H1 (cell line): ENCODE measurements at regions not wholly inside any gene's neighbourhood (a gene's known extent, or its start where the extent isn't known, plus 50 kb on each side); places are given as distances from the start of the nearest gene placed in this dataset.

ENCODE experiments used
- BACH1 ChIP-seq: IDR thresholded peaks from 2 replicates; pipeline ENCODE4 v1.6.1; 2012; ENCODE audit warnings: low read length, improper control_type of control experiment
- CHD2 ChIP-seq: IDR thresholded peaks from 2 replicates; pipeline ENCODE4 v1.6.1; 2012; ENCODE audit warnings: low read length, improper control_type of control experiment
- CREB1 ChIP-seq: IDR thresholded peaks from 2 replicates; pipeline ENCODE4 v1.6.1; 2012; ENCODE audit warnings: inconsistent platforms
- CTBP2 ChIP-seq: IDR thresholded peaks from 2 replicates; pipeline ENCODE4 v1.7.0; 2011; ENCODE audit warnings: borderline replicate concordance, mild to moderate bottlenecking, moderate library complexity, mixed read lengths, low read length; ENCODE audit not compliant: insufficient read depth, insufficient read length
- POU5F1 ChIP-seq: IDR thresholded peaks from 2 replicates; pipeline ENCODE4 v1.6.1; 2011; ENCODE audit warnings: low read depth, mild to moderate bottlenecking, low read length, moderate library complexity
- RNF2 ChIP-seq: fragments of 200-900, 300-1000 bp; sonication (generic); IDR thresholded peaks from 2 replicates; pipeline ENCODE4 v1.7.1; 2016; ENCODE audit warnings: borderline replicate concordance, low read depth, mild to moderate bottlenecking, antibody characterized with exemption, low read length; ENCODE audit not compliant: poor library complexity, severe bottlenecking; ENCODE audit errors: missing control alignments
- SP4 ChIP-seq: IDR thresholded peaks from 2 replicates; pipeline ENCODE4 v1.6.1; 2012; ENCODE audit warnings: low read length, inconsistent platforms
- SRF ChIP-seq: IDR thresholded peaks from 2 replicates; pipeline ENCODE4 v1.6.1; 2011; ENCODE audit warnings: mild to moderate bottlenecking, low read depth, low read length, moderate library complexity
- TBP ChIP-seq: IDR thresholded peaks from 2 replicates; pipeline ENCODE4 v1.6.1; 2011; ENCODE audit warnings: low read depth, low read length, improper control_type of control experiment
- TCF12 ChIP-seq: IDR thresholded peaks from 2 replicates; pipeline ENCODE4 v1.6.1; 2011; ENCODE audit warnings: low read depth, mild to moderate bottlenecking, low read length
- TF ChIP-seq, protein P1 (sequence below): fragments of 300-600 bp; sonication (generic); IDR thresholded peaks from 2 replicates; pipeline ENCODE4 v1.7.1; 2012; ENCODE audit warnings: low read length, moderate library complexity, mild to moderate bottlenecking, inconsistent platforms; ENCODE audit not compliant: insufficient replicate concordance

DNA sequence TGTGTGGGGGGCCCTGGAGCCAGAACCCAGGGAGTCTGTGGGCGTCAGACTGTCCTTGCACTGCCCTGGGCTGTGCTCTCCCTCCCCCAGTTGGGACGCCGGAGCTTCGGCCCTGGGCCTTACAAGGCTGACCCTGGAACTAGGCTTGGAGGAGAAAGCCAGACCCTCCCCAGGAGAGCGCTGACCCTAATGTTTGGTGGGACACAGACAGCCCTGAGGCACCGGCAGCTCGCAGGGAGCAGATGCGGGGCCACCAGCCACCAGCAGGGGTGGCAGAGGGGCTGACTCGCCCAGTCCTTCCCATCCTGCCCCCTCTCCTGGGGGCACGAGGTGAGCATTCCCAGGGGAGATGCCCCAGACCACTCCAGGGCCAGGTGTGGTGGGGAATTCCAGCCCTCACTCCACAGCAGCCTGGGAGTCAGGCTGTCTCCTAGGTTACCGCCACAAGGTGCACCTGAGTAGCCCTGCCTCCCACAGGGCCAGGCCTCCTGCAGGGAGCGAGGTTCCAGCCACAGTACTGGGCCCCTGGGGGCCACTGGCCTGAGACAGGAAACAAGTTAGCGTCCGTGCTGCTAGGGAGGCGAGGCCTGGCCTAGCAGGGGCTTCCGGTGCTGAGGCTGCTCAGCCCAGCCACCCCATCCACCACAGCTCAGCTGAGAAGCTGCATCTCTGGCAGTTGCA is 134.6 kb downstream of the OLFM1 start (continued):
- TF ChIP-seq POU5F1 (no peak), CHD2 (no peak), SRF (no peak), CTBP2 (no peak), TBP (no peak), CREB1 (no peak), TCF12 (0 out of 2 replicates have a peak, but pooled peaks have one; percentile 42), BACH1 (no peak), RNF2 (no peak), SP4 (no peak)
- TF ChIP-seq, protein P1, sequence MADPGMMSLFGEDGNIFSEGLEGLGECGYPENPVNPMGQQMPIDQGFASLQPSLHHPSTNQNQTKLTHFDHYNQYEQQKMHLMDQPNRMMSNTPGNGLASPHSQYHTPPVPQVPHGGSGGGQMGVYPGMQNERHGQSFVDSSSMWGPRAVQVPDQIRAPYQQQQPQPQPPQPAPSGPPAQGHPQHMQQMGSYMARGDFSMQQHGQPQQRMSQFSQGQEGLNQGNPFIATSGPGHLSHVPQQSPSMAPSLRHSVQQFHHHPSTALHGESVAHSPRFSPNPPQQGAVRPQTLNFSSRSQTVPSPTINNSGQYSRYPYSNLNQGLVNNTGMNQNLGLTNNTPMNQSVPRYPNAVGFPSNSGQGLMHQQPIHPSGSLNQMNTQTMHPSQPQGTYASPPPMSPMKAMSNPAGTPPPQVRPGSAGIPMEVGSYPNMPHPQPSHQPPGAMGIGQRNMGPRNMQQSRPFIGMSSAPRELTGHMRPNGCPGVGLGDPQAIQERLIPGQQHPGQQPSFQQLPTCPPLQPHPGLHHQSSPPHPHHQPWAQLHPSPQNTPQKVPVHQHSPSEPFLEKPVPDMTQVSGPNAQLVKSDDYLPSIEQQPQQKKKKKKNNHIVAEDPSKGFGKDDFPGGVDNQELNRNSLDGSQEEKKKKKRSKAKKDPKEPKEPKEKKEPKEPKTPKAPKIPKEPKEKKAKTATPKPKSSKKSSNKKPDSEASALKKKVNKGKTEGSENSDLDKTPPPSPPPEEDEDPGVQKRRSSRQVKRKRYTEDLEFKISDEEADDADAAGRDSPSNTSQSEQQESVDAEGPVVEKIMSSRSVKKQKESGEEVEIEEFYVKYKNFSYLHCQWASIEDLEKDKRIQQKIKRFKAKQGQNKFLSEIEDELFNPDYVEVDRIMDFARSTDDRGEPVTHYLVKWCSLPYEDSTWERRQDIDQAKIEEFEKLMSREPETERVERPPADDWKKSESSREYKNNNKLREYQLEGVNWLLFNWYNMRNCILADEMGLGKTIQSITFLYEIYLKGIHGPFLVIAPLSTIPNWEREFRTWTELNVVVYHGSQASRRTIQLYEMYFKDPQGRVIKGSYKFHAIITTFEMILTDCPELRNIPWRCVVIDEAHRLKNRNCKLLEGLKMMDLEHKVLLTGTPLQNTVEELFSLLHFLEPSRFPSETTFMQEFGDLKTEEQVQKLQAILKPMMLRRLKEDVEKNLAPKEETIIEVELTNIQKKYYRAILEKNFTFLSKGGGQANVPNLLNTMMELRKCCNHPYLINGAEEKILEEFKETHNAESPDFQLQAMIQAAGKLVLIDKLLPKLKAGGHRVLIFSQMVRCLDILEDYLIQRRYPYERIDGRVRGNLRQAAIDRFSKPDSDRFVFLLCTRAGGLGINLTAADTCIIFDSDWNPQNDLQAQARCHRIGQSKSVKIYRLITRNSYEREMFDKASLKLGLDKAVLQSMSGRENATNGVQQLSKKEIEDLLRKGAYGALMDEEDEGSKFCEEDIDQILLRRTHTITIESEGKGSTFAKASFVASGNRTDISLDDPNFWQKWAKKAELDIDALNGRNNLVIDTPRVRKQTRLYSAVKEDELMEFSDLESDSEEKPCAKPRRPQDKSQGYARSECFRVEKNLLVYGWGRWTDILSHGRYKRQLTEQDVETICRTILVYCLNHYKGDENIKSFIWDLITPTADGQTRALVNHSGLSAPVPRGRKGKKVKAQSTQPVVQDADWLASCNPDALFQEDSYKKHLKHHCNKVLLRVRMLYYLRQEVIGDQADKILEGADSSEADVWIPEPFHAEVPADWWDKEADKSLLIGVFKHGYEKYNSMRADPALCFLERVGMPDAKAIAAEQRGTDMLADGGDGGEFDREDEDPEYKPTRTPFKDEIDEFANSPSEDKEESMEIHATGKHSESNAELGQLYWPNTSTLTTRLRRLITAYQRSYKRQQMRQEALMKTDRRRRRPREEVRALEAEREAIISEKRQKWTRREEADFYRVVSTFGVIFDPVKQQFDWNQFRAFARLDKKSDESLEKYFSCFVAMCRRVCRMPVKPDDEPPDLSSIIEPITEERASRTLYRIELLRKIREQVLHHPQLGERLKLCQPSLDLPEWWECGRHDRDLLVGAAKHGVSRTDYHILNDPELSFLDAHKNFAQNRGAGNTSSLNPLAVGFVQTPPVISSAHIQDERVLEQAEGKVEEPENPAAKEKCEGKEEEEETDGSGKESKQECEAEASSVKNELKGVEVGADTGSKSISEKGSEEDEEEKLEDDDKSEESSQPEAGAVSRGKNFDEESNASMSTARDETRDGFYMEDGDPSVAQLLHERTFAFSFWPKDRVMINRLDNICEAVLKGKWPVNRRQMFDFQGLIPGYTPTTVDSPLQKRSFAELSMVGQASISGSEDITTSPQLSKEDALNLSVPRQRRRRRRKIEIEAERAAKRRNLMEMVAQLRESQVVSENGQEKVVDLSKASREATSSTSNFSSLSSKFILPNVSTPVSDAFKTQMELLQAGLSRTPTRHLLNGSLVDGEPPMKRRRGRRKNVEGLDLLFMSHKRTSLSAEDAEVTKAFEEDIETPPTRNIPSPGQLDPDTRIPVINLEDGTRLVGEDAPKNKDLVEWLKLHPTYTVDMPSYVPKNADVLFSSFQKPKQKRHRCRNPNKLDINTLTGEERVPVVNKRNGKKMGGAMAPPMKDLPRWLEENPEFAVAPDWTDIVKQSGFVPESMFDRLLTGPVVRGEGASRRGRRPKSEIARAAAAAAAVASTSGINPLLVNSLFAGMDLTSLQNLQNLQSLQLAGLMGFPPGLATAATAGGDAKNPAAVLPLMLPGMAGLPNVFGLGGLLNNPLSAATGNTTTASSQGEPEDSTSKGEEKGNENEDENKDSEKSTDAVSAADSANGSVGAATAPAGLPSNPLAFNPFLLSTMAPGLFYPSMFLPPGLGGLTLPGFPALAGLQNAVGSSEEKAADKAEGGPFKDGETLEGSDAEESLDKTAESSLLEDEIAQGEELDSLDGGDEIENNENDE = no peak
